Large intestine (tissue), 3 donors: ENCODE measurements at regions not wholly inside any gene's neighbourhood (a gene's known extent, or its start where the extent isn't known, plus 50 kb on each side); places are given as distances from the start of the nearest gene placed in this dataset.

ENCODE experiments used
- DNase-seq, 2 donors: peaks; one replicate each; pipeline versions ENCODE4 v3.0.0 to v3.0.0-alpha.2; 2013
- H3K27ac ChIP-seq: one replicate; pipeline ENCODE4 v1.5.1; 2013; ENCODE audit warnings: low read length
- H3K27me3 ChIP-seq: 2 replicates; pipeline ENCODE4 v1.6.1; 2013; ENCODE audit warnings: low read length; ENCODE audit not compliant: control insufficient read depth, insufficient read depth
- H3K36me3 ChIP-seq: 2 replicates; pipeline ENCODE4 v1.6.1; 2013; ENCODE audit warnings: low read length; ENCODE audit not compliant: control insufficient read depth, insufficient read depth
- H3K4me1 ChIP-seq: one replicate; pipeline ENCODE4 v1.6.1; 2013; ENCODE audit warnings: low read length; ENCODE audit not compliant: control insufficient read depth, insufficient read depth
- H3K4me3 ChIP-seq: one replicate; pipeline ENCODE4 v1.5.1; 2013; ENCODE audit warnings: low read length
- H3K9me3 ChIP-seq: one replicate; pipeline ENCODE4 v1.6.1; 2013; ENCODE audit warnings: mild to moderate bottlenecking, low read depth, low read length, moderate library complexity; ENCODE audit not compliant: control insufficient read depth
- WGBS: methylation state at CpG from one replicate; pipeline ENCODE4 v1.1.5; 2013; ENCODE audit warnings: low lambda C conversion rate; ENCODE audit not compliant: insufficient coverage; 5-methylcytosine and 5-hydroxymethylcytosine counted together

GRCh38 chr11:27907530-27907929 is 200.4 kb downstream of the KIF18A start:
- H3K4me3 ChIP-seq, result no peak overlapping the region
- H3K27ac ChIP-seq, result no peak overlapping the region
- H3K4me1 ChIP-seq, result no peaks in the 10 kb centered on the region
- H3K9me3 ChIP-seq, result no peaks in the 10 kb centered on the region
- H3K36me3 ChIP-seq, result no peaks in the 10 kb centered on the region
- no peaks in the 10 kb centered on the region for H3K27me3 ChIP-seq
- DNase-seq, result no peak
- WGBS, result 100% methylated on average over 1 of the region's 2 CpGs

DNA sequence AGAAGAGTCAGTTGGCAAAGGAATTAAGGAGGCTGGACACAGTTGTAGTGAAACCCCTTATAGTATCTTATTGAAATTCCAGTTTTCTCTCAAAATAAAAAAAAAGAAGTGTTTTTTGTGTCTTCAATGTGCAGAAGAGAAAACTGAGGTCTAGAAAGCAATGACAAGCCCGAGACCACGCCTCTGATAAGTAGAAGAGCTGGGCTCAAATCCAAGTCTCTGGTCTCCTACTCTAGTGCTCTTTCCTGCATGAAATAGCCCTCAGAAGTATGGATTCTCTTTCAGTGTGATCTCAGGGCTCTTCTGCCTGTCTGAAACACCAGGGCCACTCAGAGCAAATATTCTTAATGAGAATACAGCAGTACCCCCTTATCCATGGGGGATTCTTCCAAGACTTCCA is 200.9 kb downstream of the KIF18A start:
- Histone ChIP-seq H3K27me3 (no peaks in the 10 kb centered on the region), H3K4me3 (no peak overlapping the region), H3K9me3 (no peaks in the 10 kb centered on the region), H3K36me3 (no peaks in the 10 kb centered on the region), H3K27ac (no peak overlapping the region), H3K4me1 (no peaks in the 10 kb centered on the region)
- DNase-seq, result no peak
- 80% methylated on average over 1 of the region's 2 CpGs for WGBS

DNA sequence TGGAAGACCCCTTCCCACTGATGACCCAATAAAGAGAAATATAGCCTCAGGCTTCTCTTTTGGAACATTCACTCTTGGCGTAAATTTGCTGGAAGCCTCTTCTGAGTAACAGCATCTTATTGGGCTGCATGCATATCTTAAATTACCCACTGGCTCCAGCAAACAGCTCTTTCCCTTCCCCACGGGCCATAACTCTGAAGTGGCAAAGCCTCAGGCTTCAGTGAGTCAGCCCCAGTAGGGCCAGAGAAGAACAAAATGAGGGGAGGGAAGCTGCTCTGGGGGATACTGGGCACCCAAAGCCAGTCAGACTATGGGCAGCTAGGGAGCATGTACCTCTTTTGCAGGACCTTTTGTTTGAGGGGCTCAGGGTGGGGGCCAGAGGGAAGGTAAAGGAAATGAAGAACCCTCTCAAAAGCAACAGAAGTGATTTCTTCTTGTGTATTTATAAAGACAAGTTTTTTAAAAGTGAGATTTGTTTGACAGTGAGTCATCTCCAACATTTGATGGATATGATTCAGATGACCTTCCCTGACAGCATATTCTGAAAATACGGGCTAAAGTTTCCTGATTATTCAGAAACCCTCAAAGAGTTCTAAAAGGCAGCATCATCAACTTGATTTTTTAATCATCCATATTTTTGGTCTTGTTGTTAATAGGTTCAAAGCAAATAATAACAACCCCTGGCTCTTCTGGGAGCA is 203.4 kb downstream of the KIF18A start:
- Histone ChIP-seq H3K9me3 (no peaks in the 10 kb centered on the region), H3K27ac (no peak overlapping the region), H3K4me1 (no peaks in the 10 kb centered on the region), H3K36me3 (no peaks in the 10 kb centered on the region), H3K4me3 (no peak overlapping the region), H3K27me3 (no peaks in the 10 kb centered on the region)
- no peak for DNase-seq
- 100% methylated on average over 1 of the region's 3 CpGs for WGBS

DNA sequence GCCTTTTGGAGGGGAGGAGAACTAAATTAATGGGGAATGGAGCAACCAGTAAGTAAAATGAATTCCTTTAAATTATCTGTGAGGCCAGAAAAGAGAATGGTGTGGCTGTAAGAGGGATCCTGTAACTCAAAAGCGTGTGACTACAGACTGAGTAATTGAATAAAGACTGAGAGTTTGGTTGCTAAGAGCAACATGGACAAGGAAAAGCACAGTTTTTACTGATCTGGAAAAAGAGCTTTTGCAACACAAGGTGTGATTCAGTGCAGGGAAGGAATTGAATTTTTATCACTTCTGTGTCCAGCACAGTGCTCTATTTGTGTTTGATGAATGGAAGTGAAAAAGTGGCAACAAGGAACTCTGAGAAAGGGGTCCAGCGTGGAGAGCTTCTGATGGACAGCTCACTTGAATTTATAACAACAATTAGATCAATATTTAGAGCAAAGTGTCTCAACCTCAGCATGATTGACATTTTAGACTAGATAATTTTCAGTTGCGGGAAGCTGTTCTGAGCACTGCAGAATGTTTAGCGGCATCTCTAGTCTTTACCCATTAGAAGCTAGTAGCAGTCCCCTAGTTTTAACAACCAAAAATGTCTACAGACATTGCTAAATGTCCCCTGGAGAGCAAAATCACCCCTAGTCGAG is 202.8 kb upstream of the BDNF start:
- H3K27me3 ChIP-seq, result no peaks in the 10 kb centered on the region
- no peaks in the 10 kb centered on the region for H3K36me3 ChIP-seq
- H3K4me1 ChIP-seq, result no peaks in the 10 kb centered on the region
- no peak for DNase-seq
- no peak overlapping the region for H3K27ac ChIP-seq
- no peaks in the 10 kb centered on the region for H3K9me3 ChIP-seq
- WGBS, result no CpG with 5 or more reads among the region's 5 CpGs
- no peak overlapping the region for H3K4me3 ChIP-seq

DNA sequence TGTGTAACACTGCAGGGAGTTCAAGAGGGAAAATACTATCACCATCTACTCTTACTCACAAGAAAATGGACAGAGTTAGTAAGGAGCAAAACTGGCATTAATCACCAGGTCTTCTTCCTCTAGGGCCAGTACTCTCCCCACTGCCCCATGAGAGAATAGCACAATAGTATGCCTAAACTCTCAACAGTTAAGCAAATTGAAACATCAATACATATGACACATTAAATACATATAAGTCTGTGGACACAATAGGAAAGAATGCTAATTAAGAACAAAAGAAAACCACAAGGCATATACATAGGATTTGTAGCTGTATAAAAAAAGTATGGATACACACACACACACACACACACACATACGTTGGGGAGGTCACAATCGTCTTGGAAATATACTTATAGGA is 197.9 kb upstream of the BDNF start:
- WGBS, result 100% methylated on average over 1 of the region's 2 CpGs

DNA sequence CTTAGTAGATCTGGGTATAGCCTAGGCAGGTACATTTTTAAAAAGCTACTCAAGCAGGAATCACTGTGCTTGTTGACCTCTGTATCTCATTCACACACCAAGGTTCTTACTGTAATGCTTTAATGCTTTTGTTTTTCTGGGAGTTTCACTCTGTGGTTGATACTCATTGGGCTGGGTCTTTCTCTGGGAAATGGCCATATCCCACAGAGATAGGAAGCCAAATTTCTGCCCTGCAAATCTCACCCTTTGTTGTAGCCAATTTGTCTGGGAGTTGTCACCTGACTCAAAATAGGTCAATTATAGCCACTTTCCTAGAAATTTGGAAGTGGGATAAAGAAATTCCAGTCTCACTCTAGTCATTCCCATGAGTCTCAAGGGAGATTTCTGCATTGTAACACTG is 195.8 kb upstream of the BDNF start:
- H3K36me3 ChIP-seq, result no peaks in the 10 kb centered on the region
- H3K9me3 ChIP-seq, result no peaks in the 10 kb centered on the region
- DNase-seq, result no peak
- no peak overlapping the region for H3K4me3 ChIP-seq
- H3K4me1 ChIP-seq, result no peaks in the 10 kb centered on the region
- H3K27ac ChIP-seq, result no peak overlapping the region
- no peaks in the 10 kb centered on the region for H3K27me3 ChIP-seq

More for the DNA sequence above, 197.9 kb upstream of the BDNF start:
- H3K4me1 ChIP-seq, result no peaks in the 10 kb centered on the region
- H3K4me3 ChIP-seq, result no peak overlapping the region
- DNase-seq, result no peak
- no peaks in the 10 kb centered on the region for H3K27me3 ChIP-seq
- H3K36me3 ChIP-seq, result no peaks in the 10 kb centered on the region
- H3K9me3 ChIP-seq, result no peaks in the 10 kb centered on the region
- no peak overlapping the region for H3K27ac ChIP-seq

DNA sequence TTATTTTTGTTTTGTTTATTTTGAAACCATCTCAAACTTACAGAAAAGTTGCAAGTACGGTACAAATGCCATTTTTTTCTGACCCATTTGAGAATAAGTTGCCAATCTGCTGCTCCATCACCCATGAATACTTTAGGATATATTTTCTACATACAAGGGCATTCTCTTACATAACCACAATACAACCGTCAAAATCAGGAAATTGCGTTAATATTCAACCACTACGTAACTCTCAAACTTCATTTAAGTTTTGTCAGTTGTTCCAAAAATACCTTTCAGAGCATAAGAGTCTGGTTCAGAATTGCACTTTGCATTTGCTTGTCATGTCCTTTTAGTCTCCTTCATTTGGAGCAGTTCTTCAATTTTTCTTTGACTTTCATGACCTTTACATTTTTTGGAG is 194.3 kb upstream of the BDNF start:
- no peak overlapping the region for H3K27ac ChIP-seq
- H3K4me3 ChIP-seq, result no peak overlapping the region
- 88% methylated on average over 4 of the region's 4 CpGs for WGBS
- H3K9me3 ChIP-seq, result no peaks in the 10 kb centered on the region
- no peaks in the 10 kb centered on the region for H3K36me3 ChIP-seq
- no peaks in the 10 kb centered on the region for H3K4me1 ChIP-seq
- H3K27me3 ChIP-seq, result no peaks in the 10 kb centered on the region
- DNase-seq, result no peak

DNA sequence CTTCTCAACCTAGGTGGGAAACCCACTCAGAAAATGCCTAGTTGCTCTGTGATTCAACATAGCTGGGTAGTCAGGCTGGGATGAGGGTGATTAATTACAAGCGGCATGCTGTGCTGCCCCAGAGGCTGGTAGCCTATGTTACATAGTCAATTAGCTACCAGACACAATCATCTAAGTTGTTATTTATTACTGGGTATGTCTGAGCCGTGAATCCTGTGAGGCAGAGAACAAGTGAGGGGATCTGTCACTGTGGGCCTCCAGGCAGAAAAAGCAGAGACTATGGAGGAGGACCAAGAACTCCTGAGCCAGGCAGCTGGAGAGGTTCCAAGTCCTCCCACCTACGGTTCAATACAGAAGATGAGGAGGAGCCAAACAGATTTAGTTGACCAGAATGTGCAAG is 186.6 kb upstream of the BDNF start:
- no peak for DNase-seq
- Histone ChIP-seq H3K9me3 (no peaks in the 10 kb centered on the region), H3K27me3 (no peaks in the 10 kb centered on the region), H3K36me3 (no peaks in the 10 kb centered on the region), H3K27ac (no peak overlapping the region), H3K4me1 (no peaks in the 10 kb centered on the region), H3K4me3 (no peak overlapping the region)
- WGBS, result no CpG with 5 or more reads among the region's 3 CpGs

- H3K9me3 ChIP-seq, result no peaks in the 10 kb centered on the region
- no peaks in the 10 kb centered on the region for H3K36me3 ChIP-seq
- no peaks in the 10 kb centered on the region for H3K27me3 ChIP-seq
- H3K4me1 ChIP-seq, result no peaks in the 10 kb centered on the region
- H3K27ac ChIP-seq, result no peak overlapping the region
- DNase-seq, result no peak
- 61% methylated on average over 3 of the region's 4 CpGs for WGBS
- no peak overlapping the region for H3K4me3 ChIP-seq
These were observed 181.9 kb upstream of the BDNF start for GRCh38 chr11:27882066-27882697.

DNA sequence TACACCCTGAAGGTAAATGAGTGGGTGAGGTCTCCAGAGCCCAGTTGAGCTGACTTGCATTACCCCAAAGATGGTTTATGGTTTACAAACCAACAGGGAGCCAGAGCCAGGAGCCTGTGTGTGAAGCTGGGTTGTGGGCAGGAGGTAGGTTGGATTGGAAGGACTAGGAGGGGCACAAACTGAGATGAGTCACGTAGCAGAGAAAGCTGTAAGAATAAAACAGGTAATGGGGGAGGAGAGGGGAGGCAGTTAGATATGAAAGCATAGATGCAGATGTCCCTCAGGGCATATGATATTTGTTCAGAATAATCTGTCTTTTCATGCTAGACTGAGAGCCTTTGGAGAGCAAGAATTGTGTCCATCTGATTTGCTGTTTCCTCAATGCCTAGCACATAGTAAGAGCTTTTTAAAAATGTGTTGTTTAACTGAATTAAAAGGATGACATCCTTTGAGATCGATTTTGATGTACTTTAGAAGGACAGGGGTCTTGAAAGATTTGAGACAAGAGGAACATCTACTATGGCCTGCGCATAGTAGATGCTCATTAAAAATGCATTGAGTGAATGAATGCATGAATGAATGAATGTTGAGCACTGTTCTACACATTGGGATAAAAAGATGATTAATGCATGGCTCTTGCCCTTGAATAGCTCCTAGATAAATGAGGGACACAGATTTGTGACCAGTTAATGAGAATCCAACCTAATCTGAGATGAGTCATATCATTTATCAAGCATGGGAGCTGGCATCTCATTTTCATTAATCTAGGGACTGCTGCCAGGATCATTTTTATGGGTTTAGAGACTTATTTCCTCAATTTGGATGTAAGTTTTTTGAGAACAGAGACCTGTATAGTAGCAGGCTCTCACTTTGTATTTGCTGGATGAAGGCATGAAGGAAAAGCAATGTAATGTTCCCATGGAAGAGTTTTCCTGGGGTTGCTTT is 175.8 kb upstream of the BDNF start:
- Histone ChIP-seq H3K9me3 (no peaks in the 10 kb centered on the region), H3K4me1 (no peaks in the 10 kb centered on the region), H3K4me3 (no peak overlapping the region), H3K27me3 (peaks cover 2% of the 10 kb centered on the region), H3K36me3 (no peaks in the 10 kb centered on the region), H3K27ac (no peak overlapping the region)
- 62% methylated on average over 2 of the region's 3 CpGs for WGBS
- DNase-seq, result no peak
